B cell (primary cell): ENCODE measurements at regions not wholly inside any gene's neighbourhood (a gene's known extent, or its start where the extent isn't known, plus 50 kb on each side); places are given as distances from the start of the nearest gene placed in this dataset.

Experiments
- ATAC-seq: fragments of 200-7000 bp; cut with Tn5 transposase; one replicate; pipeline ENCODE4 v1.10.0; 2021; ENCODE audit warnings: low read depth, mild to moderate bottlenecking, moderate number of reproducible peaks, moderate library complexity
- CTCF ChIA-PET: fragments of 350-600 bp; sonication (Branson Sonifier 250); formaldehyde crosslinking; loops from one replicate; lab custom pipeline; 2021; ENCODE audit warnings: antibody characterized with exemption, inconsistent platforms; lab: Charles Lee
- POLR2A ChIA-PET: fragments of 350-600 bp; sonication (Branson Sonifier 250); formaldehyde crosslinking; loops from one replicate; lab custom pipeline; 2021; ENCODE audit warnings: antibody characterized with exemption; lab: Charles Lee
- DNase-seq: peaks from one replicate; pipeline ENCODE4 v3.0.0; 2013
- H2AFZ ChIP-seq: 2 replicates; pipeline ENCODE4 v1.6.1; 2012; ENCODE audit warnings: mild to moderate bottlenecking, low read depth, low read length; ENCODE audit not compliant: insufficient read depth, poor library complexity, severe bottlenecking
- H3K27ac ChIP-seq, 2 donors: 1 replicate in 1 of 2; 2 replicates in 1 of 2; pipeline ENCODE4 v1.5.1; 2012 to 2013; ENCODE audit warnings: low read length in 2 of 2, mild to moderate bottlenecking in 2 of 2, moderate library complexity in 1 of 2
- H3K27me3 ChIP-seq, 4 experiments: fragments of 200-600 bp in 1 of 4; sonication (generic) in 1 of 4; replicated peaks in 1 of 4; 1 replicate in 2 of 4; 2 replicates in 2 of 4; pipeline versions ENCODE4 v1.6.1 to v1.7.0; 2013 to 2016; ENCODE audit warnings: low read length in 3 of 4, mild to moderate bottlenecking in 2 of 4, mixed read lengths in 1 of 4, moderate library complexity in 1 of 4; ENCODE audit not compliant: insufficient read depth in 4 of 4, control insufficient read depth in 3 of 4; ENCODE audit errors: control extremely low read depth in 1 of 4
- H3K36me3 ChIP-seq, 2 experiments: replicated peaks in 1 of 2; 1 replicate in 1 of 2; 2 replicates in 1 of 2; pipeline versions ENCODE4 v1.6.1 to v1.7.1; 2013; ENCODE audit warnings: low read length in 1 of 2; ENCODE audit not compliant: insufficient read depth in 2 of 2, control insufficient read depth in 1 of 2; ENCODE audit errors: control extremely low read depth in 1 of 2, extremely low read depth in 1 of 2
- H3K4me1 ChIP-seq, 2 donors: fragments of 200-600 bp in 1 of 2; sonication (generic) in 1 of 2; 1 replicate in 1 of 2; 2 replicates in 1 of 2; pipeline versions ENCODE4 v1.5.1 to v1.6.1; 2013 to 2017; ENCODE audit warnings: low read length in 2 of 2; ENCODE audit not compliant: control insufficient read depth in 2 of 2, insufficient read depth in 2 of 2
- H3K4me2 ChIP-seq: replicated peaks from 2 replicates; pipeline ENCODE3; 2012; ENCODE audit warnings: mild to moderate bottlenecking, low read depth, low read length; ENCODE audit not compliant: poor library complexity, severe bottlenecking
- H3K4me3 ChIP-seq, 5 experiments: fragments of 200-600 bp in 1 of 5; sonication (generic) in 1 of 5; 1 replicate in 3 of 5; 2 replicates in 2 of 5; pipeline versions ENCODE4 v1.5.1 to v1.7.0; 2011 to 2016; ENCODE audit warnings: low read length in 4 of 5, mild to moderate bottlenecking in 4 of 5, low read depth in 2 of 5, control low read depth in 1 of 5, moderate library complexity in 1 of 5; ENCODE audit not compliant: insufficient read depth in 1 of 5; ENCODE audit errors: control extremely low read depth in 1 of 5, extremely low read depth in 1 of 5
- H3K79me2 ChIP-seq: fragments of 200-600 bp; sonication (generic); one replicate; pipeline ENCODE4 v1.6.0; 2016; ENCODE audit warnings: low read length; ENCODE audit not compliant: control insufficient read depth, insufficient read depth
- H3K9ac ChIP-seq: fragments of 200-600 bp; sonication (generic); 2 replicates; pipeline ENCODE4 v1.6.1; 2017; ENCODE audit warnings: mild to moderate bottlenecking, low read length, moderate library complexity
- H3K9me3 ChIP-seq, 3 donors: one replicate each; pipeline versions ENCODE4 v1.6.1 to v1.7.1; 2013; ENCODE audit warnings: low read length in 2 of 3; ENCODE audit not compliant: control insufficient read depth in 2 of 3, insufficient read depth in 1 of 3; ENCODE audit errors: control extremely low read depth in 1 of 3
- H4K20me1 ChIP-seq: 2 replicates; pipeline ENCODE4 v1.6.0; 2012; ENCODE audit warnings: mild to moderate bottlenecking, low read length; ENCODE audit not compliant: insufficient read depth, control insufficient read depth, poor library complexity, severe bottlenecking
- H3K27ac Mint-ChIP-seq: one replicate; pipeline ENCODE4 v1.8.0; 2021; ENCODE audit warnings: mixed read lengths
- H3K27me3 Mint-ChIP-seq: one replicate; pipeline ENCODE4 v1.8.0; 2021; ENCODE audit warnings: mixed read lengths
- H3K4me1 Mint-ChIP-seq: one replicate; pipeline ENCODE4 v1.8.0; 2021; ENCODE audit warnings: mixed read lengths
- H3K4me3 Mint-ChIP-seq: one replicate; pipeline ENCODE4 v1.8.0; 2021; ENCODE audit warnings: mixed read lengths
- H3K9me3 Mint-ChIP-seq: one replicate; pipeline ENCODE4 v1.8.0; 2022; ENCODE audit warnings: mixed read lengths; ENCODE audit not compliant: insufficient read depth
- CTCF ChIP-seq: fragments of 200-600 bp; IDR thresholded peaks from one replicate; pipeline ENCODE4 v1.8.0; 2022; ENCODE audit warnings: antibody characterized with exemption, mild to moderate bottlenecking
- EZH2 ChIP-seq: IDR thresholded peaks from 2 replicates; pipeline ENCODE4 v1.6.1; 2012; ENCODE audit warnings: borderline replicate concordance, low read depth, mild to moderate bottlenecking, moderate library complexity, low read length; ENCODE audit not compliant: insufficient read depth, poor library complexity, severe bottlenecking
- WGBS: methylation state at CpG from one replicate; pipeline ENCODE4 v1.1.5; 2013; ENCODE audit warnings: missing lambda C conversion rate; ENCODE audit not compliant: insufficient coverage; 5-methylcytosine and 5-hydroxymethylcytosine counted together
- intact Hi-C: fragments of 100-400 bp; cut with micrococcal nuclease; formaldehyde crosslinking; loops from one replicate; pipeline ENCODE4 v1.10.0; 2022

GRCh38 chr12:93957168-93957567, 191.2 kb upstream of the PLXNC1 start:
- H3K27me3 Mint-ChIP-seq, result peaks cover 9% of the 10 kb centered on the region
- Histone ChIP-seq H3K9me3 (peaks cover 0 to 9% (median 1%) of the 10 kb centered on the region in 3 donors), H2AFZ (no peak overlapping the region), H3K9ac (no peak overlapping the region), H3K4me2 (no peak overlapping the region), H3K36me3 (no peaks in the 10 kb centered on the region), H3K79me2 (no peaks in the 10 kb centered on the region), H3K27ac (no peak overlapping the region), H3K4me3 (no peak overlapping the region), H3K27me3 (peaks cover 0 to 3% (median 0%) of the 10 kb centered on the region in 4 experiments), H3K4me1 (no peaks in the 10 kb centered on the region), H4K20me1 (no peaks in the 10 kb centered on the region)
- ATAC-seq (no peak), DNase-seq (no peak)
- no peaks in the 10 kb centered on the region for H3K9me3 Mint-ChIP-seq
- H3K27ac Mint-ChIP-seq, result no peak overlapping the region
- no CpG with 5 or more reads among the region's 1 CpG for WGBS
- TF ChIP-seq EZH2 (no peak), CTCF (no peak)
- intact Hi-C loops, result no loop called here
- H3K4me3 Mint-ChIP-seq, result no peak overlapping the region
- CTCF ChIA-PET, result no interaction called here
- no peaks in the 10 kb centered on the region for H3K4me1 Mint-ChIP-seq
- POLR2A ChIA-PET, result no interaction called here

- Histone ChIP-seq H3K4me2 (no peak overlapping the region), H3K4me1 (no peaks in the 10 kb centered on the region), H3K27me3 (peaks cover 0 to 3% (median 0%) of the 10 kb centered on the region in 4 experiments), H3K9me3 (peaks cover 0 to 9% (median 1%) of the 10 kb centered on the region in 3 donors), H3K4me3 (no peak overlapping the region), H4K20me1 (no peaks in the 10 kb centered on the region), H3K79me2 (no peaks in the 10 kb centered on the region), H3K9ac (no peak overlapping the region), H3K36me3 (no peaks in the 10 kb centered on the region), H3K27ac (no peak overlapping the region), H2AFZ (no peak overlapping the region)
- H3K27me3 Mint-ChIP-seq, result peaks cover 9% of the 10 kb centered on the region
- TF ChIP-seq EZH2 (no peak), CTCF (no peak)
- H3K4me1 Mint-ChIP-seq, result no peaks in the 10 kb centered on the region
- H3K27ac Mint-ChIP-seq, result no peak overlapping the region
- H3K4me3 Mint-ChIP-seq, result no peak overlapping the region
- DNase-seq, result no peak
- intact Hi-C loops, result no loop called here
- POLR2A ChIA-PET, result no interaction called here
- no peak for ATAC-seq
- no peaks in the 10 kb centered on the region for H3K9me3 Mint-ChIP-seq
- CTCF ChIA-PET, result no interaction called here
Measured at GRCh38 chr12:93957870-93958269, 190.5 kb upstream of the PLXNC1 start.
